Ectodermal cell (in vitro differentiated cells): ENCODE measurements at regions not wholly inside any gene's neighbourhood (a gene's known extent, or its start where the extent isn't known, plus 50 kb on each side); places are given as distances from the start of the nearest gene placed in this dataset.
"Not testable (repeated sequence)": the region's sequence is repeated elsewhere in the genome, so short reads cannot be mapped to it uniquely, and the experiment has no call there.

ENCODE experiments used
- H3K27ac ChIP-seq: 2 replicates; pipeline ENCODE4 v1.7.0; 2013; ENCODE audit warnings: mild to moderate bottlenecking, low read depth, low read length; ENCODE audit not compliant: insufficient read depth, poor library complexity, severe bottlenecking
- H3K27me3 ChIP-seq: 2 replicates; pipeline ENCODE4 v1.7.0; 2013; ENCODE audit warnings: mild to moderate bottlenecking, low read length; ENCODE audit not compliant: insufficient read depth, control insufficient read depth, poor library complexity, severe bottlenecking
- H3K36me3 ChIP-seq: one replicate; pipeline ENCODE4 v1.7.0; 2013; ENCODE audit warnings: low read length; ENCODE audit not compliant: control insufficient read depth, insufficient read depth
- H3K4me1 ChIP-seq: one replicate; pipeline ENCODE4 v1.7.0; 2013; ENCODE audit warnings: low read length; ENCODE audit not compliant: control insufficient read depth, insufficient read depth
- H3K4me3 ChIP-seq: 2 replicates; pipeline ENCODE4 v1.7.0; 2013; ENCODE audit warnings: low read depth, low read length, control low read depth; ENCODE audit not compliant: insufficient read depth
- H3K9me3 ChIP-seq: 2 replicates; pipeline ENCODE4 v1.7.0; 2013; ENCODE audit warnings: mild to moderate bottlenecking, low read length, moderate library complexity; ENCODE audit not compliant: control insufficient read depth
- WGBS, 2 experiments: methylation state at CpG; one replicate each; pipeline ENCODE4 v1.1.7; 2013; ENCODE audit warnings: missing lambda C conversion rate in 2 of 2; 5-methylcytosine and 5-hydroxymethylcytosine counted together

- no peak overlapping the region for H3K27ac ChIP-seq
- WGBS, 2 experiments, result 86% methylated on average over 6 of the region's 6 CpGs
Observed at GRCh38 chr9:93894691-93895079, 60.5 kb downstream of the BARX1 start.

DNA sequence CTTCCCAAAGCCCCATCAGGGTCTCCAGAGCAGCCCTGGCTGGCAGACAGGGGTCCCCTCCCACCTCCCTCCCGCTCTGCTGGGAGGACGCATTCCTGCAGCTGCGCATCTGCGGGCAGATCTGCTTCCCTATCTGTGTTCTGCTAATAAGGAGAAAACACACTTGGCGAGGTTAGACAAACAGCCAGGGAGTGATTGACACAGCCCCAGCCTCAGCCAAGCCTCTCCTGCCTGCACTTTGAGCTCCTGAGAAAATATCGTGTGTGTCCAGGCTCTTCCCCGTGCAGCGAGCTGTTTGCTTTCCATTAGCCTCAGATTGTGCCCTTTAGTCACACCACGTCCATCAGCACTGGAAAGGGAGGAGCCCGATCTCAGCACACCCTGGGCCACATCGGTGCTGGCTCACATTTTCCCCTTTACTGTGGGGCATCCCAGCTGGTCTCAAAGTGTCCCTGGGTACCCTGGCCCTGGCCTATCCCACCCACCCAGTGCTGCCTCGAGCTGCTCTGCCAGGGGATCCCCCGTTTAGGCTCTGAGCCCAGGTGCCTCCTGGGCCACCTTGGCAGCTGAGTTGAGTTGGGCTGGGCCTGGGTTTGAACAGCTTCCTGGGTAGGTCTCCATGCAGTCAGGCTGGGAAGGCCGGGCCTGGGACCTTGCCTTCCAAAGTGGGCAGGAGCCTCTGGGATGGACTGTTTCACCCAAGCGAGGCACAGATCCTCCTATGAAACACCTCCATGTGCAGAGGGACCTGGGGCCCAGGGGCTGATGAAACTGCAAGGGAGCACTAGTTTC, 61.1 kb downstream of the BARX1 start:
- Histone ChIP-seq H3K4me3 (no peak overlapping the region), H3K4me1 (no peaks in the 10 kb centered on the region), H3K27ac (no peak overlapping the region), H3K27me3 (no peaks in the 10 kb centered on the region), H3K36me3 (no peaks in the 10 kb centered on the region), H3K9me3 (no peaks in the 10 kb centered on the region)
- WGBS, 2 experiments, result 90 to 92% methylated on average over 15 of the region's 15 CpGs

More at GRCh38 chr9:93894691-93895079, 60.5 kb downstream of the BARX1 start:
- Histone ChIP-seq H3K4me1 (no peaks in the 10 kb centered on the region), H3K27me3 (no peaks in the 10 kb centered on the region), H3K4me3 (no peak overlapping the region), H3K9me3 (no peaks in the 10 kb centered on the region), H3K36me3 (no peaks in the 10 kb centered on the region)

- Histone ChIP-seq H3K9me3 (no peaks in the 10 kb centered on the region), H3K4me3 (no peak overlapping the region), H3K4me1 (no peaks in the 10 kb centered on the region), H3K27me3 (no peaks in the 10 kb centered on the region), H3K36me3 (no peaks in the 10 kb centered on the region), H3K27ac (no peak overlapping the region)
Observed at GRCh38 chr9:93893194-93893593, 62.0 kb downstream of the BARX1 start.

GRCh38 chr9:93892748-93893147, 62.4 kb downstream of the BARX1 start:
- WGBS, 2 experiments, result 71 to 72% methylated on average over 4 of the region's 4 CpGs
- H3K27ac ChIP-seq, result no peak overlapping the region
- no peaks in the 10 kb centered on the region for H3K4me1 ChIP-seq
- no peaks in the 10 kb centered on the region for H3K27me3 ChIP-seq
- no peak overlapping the region for H3K4me3 ChIP-seq
- no peaks in the 10 kb centered on the region for H3K9me3 ChIP-seq
- H3K36me3 ChIP-seq, result no peaks in the 10 kb centered on the region

DNA sequence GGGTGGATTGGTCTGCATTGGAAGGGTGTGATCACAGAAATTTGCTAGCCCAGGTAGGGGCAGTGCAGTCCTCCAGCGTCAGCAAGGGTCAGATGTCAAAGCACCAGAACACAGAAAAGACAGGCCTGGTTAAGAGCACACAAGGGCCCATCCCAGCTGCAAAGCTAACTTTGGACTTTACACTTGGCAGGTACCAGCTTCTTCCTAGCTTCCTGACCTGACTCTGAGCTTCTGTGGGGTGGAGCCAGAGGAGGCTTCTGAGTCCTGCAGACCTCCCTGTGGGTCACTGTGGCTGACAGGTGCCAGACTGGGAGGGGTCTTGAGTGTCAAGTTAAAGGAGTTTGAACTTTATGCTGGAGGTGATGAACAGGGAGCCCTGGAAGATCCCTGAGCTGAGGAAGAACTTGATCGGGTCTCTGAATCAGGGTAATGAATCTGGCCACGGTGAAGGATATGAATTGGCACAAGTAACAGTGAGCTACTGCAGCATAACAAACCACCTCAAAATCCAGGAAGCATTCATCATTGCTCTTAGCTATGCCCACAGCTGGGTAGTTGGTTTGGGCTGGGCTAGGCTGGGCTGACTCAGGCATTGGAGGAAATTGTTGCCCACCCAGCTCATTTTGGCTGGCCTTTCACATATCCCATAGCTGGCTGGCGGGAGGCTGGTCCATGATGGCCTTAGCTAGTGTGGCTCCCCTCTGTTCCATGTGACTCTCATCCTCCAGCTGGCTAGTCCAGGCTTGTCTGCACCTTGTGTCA, 63.4 kb downstream of the BARX1 start:
- no peaks in the 10 kb centered on the region for H3K4me1 ChIP-seq
- H3K27me3 ChIP-seq, result no peaks in the 10 kb centered on the region
- no peaks in the 10 kb centered on the region for H3K36me3 ChIP-seq
- no peaks in the 10 kb centered on the region for H3K9me3 ChIP-seq
- no peak overlapping the region for H3K4me3 ChIP-seq
- no peak overlapping the region for H3K27ac ChIP-seq
- 91 to 93% methylated on average over 4 of the region's 4 CpGs for WGBS, 2 experiments

DNA sequence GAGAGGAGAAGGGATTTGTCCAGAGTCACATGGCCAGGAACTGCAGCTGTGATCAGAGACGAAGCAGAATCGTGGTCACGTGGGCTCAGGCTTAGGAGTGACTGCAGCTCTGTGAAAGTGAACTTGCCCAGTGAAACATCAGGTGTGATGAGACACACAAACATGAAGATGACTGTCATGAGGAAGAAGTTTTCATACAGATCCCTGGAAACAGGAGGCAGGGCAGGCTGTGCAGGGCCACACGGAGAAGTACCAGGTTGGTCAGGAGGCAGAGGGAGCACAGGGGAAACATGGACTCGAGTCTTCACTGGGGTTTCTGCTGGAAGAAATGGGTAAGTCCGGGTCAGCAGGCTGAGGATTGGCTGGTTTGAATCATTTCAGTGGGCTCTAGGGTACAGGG, 64.1 kb downstream of the BARX1 start:
- Histone ChIP-seq H3K9me3 (no peaks in the 10 kb centered on the region), H3K4me1 (no peaks in the 10 kb centered on the region), H3K4me3 (no peak overlapping the region), H3K36me3 (no peaks in the 10 kb centered on the region), H3K27ac (no peak overlapping the region), H3K27me3 (no peaks in the 10 kb centered on the region)
- 91 to 93% methylated on average over 6 of the region's 6 CpGs for whole genome bisulfite sequencing, 2 experiments

GRCh38 chr9:93890436-93890935, 64.7 kb downstream of the BARX1 start:
- no peaks in the 10 kb centered on the region for H3K9me3 ChIP-seq
- no peaks in the 10 kb centered on the region for H3K36me3 ChIP-seq
- no peak overlapping the region for H3K4me3 ChIP-seq
- H3K27me3 ChIP-seq, result no peaks in the 10 kb centered on the region
- 90 to 93% methylated on average over 2 of the region's 2 CpGs for WGBS, 2 experiments
- H3K4me1 ChIP-seq, result no peaks in the 10 kb centered on the region
- H3K27ac ChIP-seq, result no peak overlapping the region

DNA sequence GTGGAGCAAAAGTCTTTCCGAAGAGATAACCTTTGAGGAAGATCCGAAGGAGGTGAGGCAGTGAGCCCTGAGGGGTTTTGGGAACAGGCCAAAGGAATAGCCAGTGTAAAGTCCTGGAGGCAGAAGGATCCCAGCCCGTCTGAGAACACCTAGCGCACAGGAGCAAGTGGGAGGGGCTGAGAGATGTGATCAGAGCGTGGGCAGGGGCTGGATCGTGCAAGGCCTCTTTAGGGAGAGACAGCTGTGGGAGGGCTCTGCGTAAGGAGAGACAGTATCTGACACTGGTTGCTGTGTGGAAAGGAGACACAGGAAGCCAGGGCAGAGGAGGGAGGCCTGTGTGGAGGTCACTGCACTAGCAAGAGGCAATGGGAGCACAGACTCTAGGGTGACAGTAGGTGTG, 68.2 kb downstream of the BARX1 start:
- WGBS, 2 experiments, result 72 to 79% methylated on average over 7 of the region's 7 CpGs
- H3K36me3 ChIP-seq, result no peaks in the 10 kb centered on the region

GRCh38 chr9:93884808-93885207, 70.3 kb downstream of the BARX1 start:
- WGBS, 2 experiments, result 83% methylated on average over 1 of the region's 1 CpG; no CpG with 5 or more reads in 1 of the 2 experiments
- Histone ChIP-seq H3K36me3 (no peaks in the 10 kb centered on the region), H3K27ac (no peak overlapping the region), H3K4me1 (no peaks in the 10 kb centered on the region), H3K4me3 (no peak overlapping the region), H3K9me3 (no peaks in the 10 kb centered on the region), H3K27me3 (no peaks in the 10 kb centered on the region)

More for the DNA sequence above, 68.2 kb downstream of the BARX1 start:
- Histone ChIP-seq H3K27me3 (no peaks in the 10 kb centered on the region), H3K4me3 (no peak overlapping the region), H3K27ac (no peak overlapping the region), H3K9me3 (no peaks in the 10 kb centered on the region), H3K4me1 (no peaks in the 10 kb centered on the region)

GRCh38 chr9:93879662-93880407, 75.3 kb downstream of the BARX1 start:
- H3K4me3 ChIP-seq, H3K4me1 ChIP-seq, H3K27me3 ChIP-seq, H3K36me3 ChIP-seq, H3K27ac ChIP-seq, H3K9me3 ChIP-seq: not testable (repeated sequence)
- WGBS, 2 experiments, result 81 to 82% methylated on average over 35 of the region's 35 CpGs
